Parathyroid adenoma (tissue), 2 donors: ENCODE measurements at regions not wholly inside any gene's neighbourhood (a gene's known extent, or its start where the extent isn't known, plus 50 kb on each side); places are given as distances from the start of the nearest gene placed in this dataset.

Experiments used
- H2AFZ ChIP-seq: fragments of 300-600 bp; sonication (generic); one replicate; pipeline ENCODE4 v1.7.0; 2017; ENCODE audit warnings: antibody characterized with exemption, mild to moderate bottlenecking
- H3K27ac ChIP-seq: fragments of 300-600 bp; sonication (generic); one replicate; pipeline ENCODE4 v1.7.0; 2017
- H3K27me3 ChIP-seq: fragments of 300-600 bp; sonication (generic); one replicate; pipeline ENCODE4 v1.7.0; 2017; ENCODE audit warnings: low read length; ENCODE audit not compliant: control insufficient read depth, insufficient read depth
- H3K36me3 ChIP-seq: fragments of 300-600 bp; sonication (generic); one replicate; pipeline ENCODE4 v1.7.0; 2017; ENCODE audit warnings: low read length; ENCODE audit not compliant: control insufficient read depth, insufficient read depth
- H3K4me1 ChIP-seq: fragments of 300-600 bp; sonication (generic); one replicate; pipeline ENCODE4 v1.7.0; 2017; ENCODE audit warnings: control low read depth
- H3K4me2 ChIP-seq: fragments of 300-600 bp; sonication (generic); one replicate; pipeline ENCODE4 v1.7.0; 2017; ENCODE audit warnings: low read length
- H3K4me3 ChIP-seq: fragments of 300-600 bp; sonication (generic); one replicate; pipeline ENCODE4 v1.7.0; 2017; ENCODE audit warnings: low read depth, low read length
- H3K79me2 ChIP-seq: fragments of 300-600 bp; sonication (generic); one replicate; pipeline ENCODE4 v1.7.0; 2017; ENCODE audit warnings: control low read depth
- H3K9ac ChIP-seq: fragments of 300-600 bp; sonication (generic); one replicate; pipeline ENCODE4 v1.7.0; 2017; ENCODE audit warnings: mild to moderate bottlenecking
- H3K9me3 ChIP-seq: fragments of 300-600 bp; sonication (generic); one replicate; pipeline ENCODE4 v1.7.0; 2017; ENCODE audit warnings: low read length; ENCODE audit not compliant: control insufficient read depth
- CTCF ChIP-seq: fragments of 300-600 bp; sonication (generic); IDR thresholded peaks from one replicate; pipeline ENCODE4 v1.7.0; 2017; ENCODE audit warnings: antibody characterized with exemption, mild to moderate bottlenecking
- donor health status: primary hyperparathyroidism.

DNA sequence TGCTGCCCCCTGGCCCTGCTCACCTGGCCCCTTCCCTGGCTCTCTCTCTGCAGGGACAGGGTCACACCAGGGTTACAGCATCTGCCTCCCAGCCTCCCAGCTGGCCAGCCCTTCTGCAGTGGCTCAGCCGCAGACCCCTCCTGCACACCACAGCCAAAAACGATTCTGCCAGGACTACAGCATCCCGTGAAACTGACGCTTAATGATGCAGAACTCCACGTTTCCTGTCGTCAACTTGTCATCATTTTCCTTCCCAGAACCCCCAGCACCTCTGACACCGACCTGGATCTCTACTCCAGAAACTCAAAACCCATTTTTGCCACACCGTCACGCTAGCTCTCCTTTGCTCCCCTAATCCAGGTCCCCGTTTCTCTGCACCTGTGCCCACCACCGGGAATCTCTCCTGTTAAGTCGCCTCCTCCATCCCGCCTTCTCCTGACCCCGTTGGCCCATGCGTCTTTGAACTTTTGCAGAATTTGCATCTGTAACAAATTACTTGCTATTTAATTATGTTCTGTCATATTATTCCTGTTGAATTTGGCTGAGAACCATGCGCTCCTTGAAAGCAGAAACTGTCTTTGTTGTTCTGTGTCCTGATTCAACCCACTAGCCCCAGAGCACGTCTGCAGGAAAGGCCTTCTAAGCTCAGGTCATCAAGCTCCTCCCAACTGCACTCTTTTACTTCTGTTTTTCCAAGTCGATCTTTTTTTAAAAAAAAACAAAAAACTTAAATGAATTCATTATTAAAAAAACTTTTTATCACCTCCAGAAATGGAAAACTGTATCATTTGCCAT, 173.2 kb upstream of the COPS8 start:
- no peaks in the 10 kb centered on the region for H3K27me3 ChIP-seq
- H3K4me2 ChIP-seq, result no peak overlapping the region
- H3K4me3 ChIP-seq, result no peak overlapping the region
- no peak overlapping the region for H3K9ac ChIP-seq
- no peaks in the 10 kb centered on the region for H3K79me2 ChIP-seq
- TF ChIP-seq CTCF, result no peak
- H3K27ac ChIP-seq, result no peak overlapping the region
- H3K4me1 ChIP-seq, result no peaks in the 10 kb centered on the region
- H3K36me3 ChIP-seq, result no peaks in the 10 kb centered on the region
- H2AFZ ChIP-seq, result no peak overlapping the region
- H3K9me3 ChIP-seq, result no peaks in the 10 kb centered on the region

- no peaks in the 10 kb centered on the region for H3K79me2 ChIP-seq
- H3K9me3 ChIP-seq, result no peaks in the 10 kb centered on the region
- H3K4me3 ChIP-seq, result no peak overlapping the region
- no peak overlapping the region for H3K27ac ChIP-seq
- H3K4me2 ChIP-seq, result no peak overlapping the region
- H3K27me3 ChIP-seq, result no peaks in the 10 kb centered on the region
- H2AFZ ChIP-seq, result no peak overlapping the region
- H3K36me3 ChIP-seq, result no peaks in the 10 kb centered on the region
- no peaks in the 10 kb centered on the region for H3K4me1 ChIP-seq
- no peak overlapping the region for H3K9ac ChIP-seq
- no peak for TF ChIP-seq CTCF
Observed at GRCh38 chr2:236915186-236915585, 170.5 kb upstream of the COPS8 start.

DNA sequence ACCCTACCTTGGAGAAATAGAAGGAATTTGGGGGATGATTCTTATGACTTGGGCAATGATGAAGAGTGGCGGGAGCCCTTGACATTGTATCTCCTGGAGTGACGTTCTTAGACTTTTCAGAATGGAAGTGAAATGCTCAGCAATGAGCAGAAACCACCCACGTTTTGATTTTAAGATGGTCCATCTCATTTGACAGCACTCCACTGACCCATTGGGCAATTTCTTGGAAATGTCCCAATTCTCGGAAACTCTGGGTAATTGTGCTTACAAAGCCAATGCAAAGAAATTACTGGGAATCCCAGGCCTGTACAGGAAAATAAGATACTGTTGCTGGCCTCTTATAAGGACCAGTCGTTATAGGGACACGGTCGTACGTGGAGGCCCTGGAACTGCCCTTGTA, 170.0 kb upstream of the COPS8 start:
- Histone ChIP-seq H3K4me1 (no peaks in the 10 kb centered on the region), H3K9ac (no peak overlapping the region), H3K79me2 (no peaks in the 10 kb centered on the region), H3K4me2 (no peak overlapping the region), H3K9me3 (no peaks in the 10 kb centered on the region), H3K27me3 (no peaks in the 10 kb centered on the region), H3K4me3 (no peak overlapping the region), H2AFZ (no peak overlapping the region), H3K36me3 (no peaks in the 10 kb centered on the region), H3K27ac (no peak overlapping the region)
- TF ChIP-seq CTCF, result no peak

- Histone ChIP-seq H3K79me2 (no peaks in the 10 kb centered on the region), H3K36me3 (no peaks in the 10 kb centered on the region), H3K27ac (no peak overlapping the region), H3K9ac (no peak overlapping the region), H3K9me3 (no peaks in the 10 kb centered on the region), H3K4me3 (no peak overlapping the region), H3K27me3 (no peaks in the 10 kb centered on the region), H3K4me1 (no peaks in the 10 kb centered on the region), H3K4me2 (no peak overlapping the region), H2AFZ (no peak overlapping the region)
- TF ChIP-seq CTCF, result no peak
Observed at GRCh38 chr2:236916181-236916580, 169.5 kb upstream of the COPS8 start.

DNA sequence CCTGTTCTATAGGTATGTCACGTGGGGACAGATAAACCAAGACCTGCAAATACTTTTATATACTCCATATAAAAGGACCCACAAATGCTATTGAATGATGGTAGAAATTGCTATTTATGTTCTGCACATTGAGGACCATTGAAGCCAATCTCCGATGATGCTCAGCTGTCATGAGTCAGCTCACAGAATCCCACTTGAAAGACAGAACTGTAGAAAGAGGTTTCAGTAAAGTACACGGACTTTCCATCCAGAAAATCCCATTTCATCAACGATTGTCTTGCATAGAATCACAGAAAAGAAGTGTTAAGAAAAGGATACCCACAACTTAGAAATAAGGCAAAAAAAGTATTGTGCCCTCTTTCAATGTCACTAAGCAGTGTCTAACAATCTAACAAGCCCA, 169.0 kb upstream of the COPS8 start:
- no peak overlapping the region for H2AFZ ChIP-seq
- H3K9ac ChIP-seq, result no peak overlapping the region
- no peaks in the 10 kb centered on the region for H3K9me3 ChIP-seq
- H3K36me3 ChIP-seq, result no peaks in the 10 kb centered on the region
- H3K27me3 ChIP-seq, result no peaks in the 10 kb centered on the region
- H3K27ac ChIP-seq, result no peak overlapping the region
- no peak overlapping the region for H3K4me3 ChIP-seq
- no peaks in the 10 kb centered on the region for H3K79me2 ChIP-seq
- no peak overlapping the region for H3K4me2 ChIP-seq
- no peak for TF ChIP-seq CTCF
- no peaks in the 10 kb centered on the region for H3K4me1 ChIP-seq
